HepG2 (cell line): ENCODE measurements at regions not wholly inside any gene's neighbourhood (a gene's known extent, or its start where the extent isn't known, plus 50 kb on each side); places are given as distances from the start of the nearest gene placed in this dataset.

Experiments used
- ATAC-seq: fragments of 200-7000 bp; cut with Tn5 transposase; 3 replicates; pipeline ENCODE4 v1.9.1; 2020; ENCODE audit warnings: mild to moderate bottlenecking, moderate library complexity
- BruUV-seq: library from RNA; stranded (reverse); fragments of 400-500 nt; replicated peaks from 2 replicates; lab custom pipeline; 2021; lab: Mats Ljungman, UMichigan
- CTCF ChIA-PET: fragments of 300-600 bp; formaldehyde crosslinking; extraction: SDS; loops from one replicate; lab custom pipeline; 2021; ENCODE audit warnings: low total read pairs, inconsistent platforms, low intra/inter-chr PET ratio; lab: Yijun Ruan, JAX
- POLR2A ChIA-PET: fragments of 350-600 bp; sonication (Branson Sonifier 250); formaldehyde crosslinking; loops from one replicate; lab custom pipeline; 2020; ENCODE audit warnings: antibody characterized with exemption, inconsistent platforms; lab: Yijun Ruan, JAX
- DNase-seq: peaks from one replicate; pipeline ENCODE4 v3.0.0-alpha.2; 2015; ENCODE audit warnings: low spot score
- FAIRE-seq: peaks from 3 replicates; lab custom pipeline; 2011; peaks lifted over from hg19 to GRCh38; lab: Jason Lieb, UNC
- H2AFZ ChIP-seq: one replicate; pipeline ENCODE4 v1.6.1; 2011; ENCODE audit warnings: low read length, inconsistent platforms
- H3K27ac ChIP-seq: fragments of 300-600 bp; 3 replicates; pipeline ENCODE4 v1.8.0; 2011; ENCODE audit warnings: mixed run types, mild to moderate bottlenecking, mixed read lengths, low read length, inconsistent platforms; ENCODE audit not compliant: insufficient read depth; ENCODE audit errors: extremely low read length
- H3K27me3 ChIP-seq, 2 experiments: fragments of 200-600 bp in 1 of 2; 2 replicates in 1 of 2; 3 replicates in 1 of 2; pipeline versions ENCODE4 v1.6.0 to v1.8.0; 2011; ENCODE audit warnings: low read length in 2 of 2, mild to moderate bottlenecking in 2 of 2, moderate library complexity in 2 of 2, inconsistent platforms in 1 of 2; ENCODE audit not compliant: insufficient read depth in 2 of 2, control insufficient read depth in 1 of 2
- H3K36me3 ChIP-seq, 2 experiments: fragments of 200-600 bp in 1 of 2; replicated peaks in 1 of 2; 2 replicates in 1 of 2; 3 replicates in 1 of 2; pipeline versions ENCODE4 v1.5.1 to v1.8.0; 2011; ENCODE audit warnings: low read length in 2 of 2, inconsistent platforms in 1 of 2; ENCODE audit not compliant: insufficient read depth in 2 of 2, control insufficient read depth in 1 of 2
- H3K4me1 ChIP-seq: 2 replicates; pipeline ENCODE4 v1.5.1; 2012; ENCODE audit warnings: low read length, inconsistent platforms; ENCODE audit not compliant: insufficient read depth
- H3K4me2 ChIP-seq: 2 replicates; pipeline ENCODE4 v1.6.0; 2011; ENCODE audit warnings: low read depth, low read length, inconsistent platforms
- H3K4me3 ChIP-seq, 3 experiments: fragments of 200-600 bp in 1 of 3; sonication (generic), shearing (Covaris generic) in 1 of 3; replicated peaks in 1 of 3; 2 replicates each; pipeline ENCODE4 v1.5.1; 2011 to 2016; ENCODE audit warnings: low read length in 3 of 3, inconsistent platforms in 2 of 3, low read depth in 2 of 3, mild to moderate bottlenecking in 2 of 3, control low read depth in 1 of 3, mixed read lengths in 1 of 3; ENCODE audit not compliant: insufficient read depth in 1 of 3
- H3K79me2 ChIP-seq: one replicate; pipeline ENCODE4 v1.6.1; 2011; ENCODE audit warnings: low read length, inconsistent platforms; ENCODE audit not compliant: insufficient read depth
- H3K9ac ChIP-seq: 2 replicates; pipeline ENCODE4 v1.6.0; 2011; ENCODE audit warnings: mild to moderate bottlenecking, low read depth, low read length, inconsistent platforms; ENCODE audit not compliant: insufficient read depth
- H3K9me3 ChIP-seq: 2 replicates; pipeline ENCODE4 v1.5.1; 2012; ENCODE audit warnings: mild to moderate bottlenecking, low read length
- H4K20me1 ChIP-seq: 2 replicates; pipeline ENCODE4 v1.6.0; 2011; ENCODE audit warnings: inconsistent platforms, mild to moderate bottlenecking, low read length, moderate library complexity; ENCODE audit not compliant: insufficient read depth
- CCDC6 ChIP-seq: sonication (generic); formaldehyde crosslinking; IDR thresholded peaks from 2 replicates; pipeline ENCODE4 v1.8.1; 2022; ENCODE audit warnings: mild to moderate bottlenecking, missing genetic modification reagents, moderate library complexity
- CREM ChIP-seq, 2 experiments: sonication (generic) in 1 of 2; formaldehyde crosslinking in 1 of 2; IDR thresholded peaks; 2 replicates each; pipeline versions ENCODE4 v1.4.0 to v1.6.1; 2016 to 2020; ENCODE audit warnings: antibody characterized with exemption in 1 of 2, mild to moderate bottlenecking in 1 of 2, missing genetic modification reagents in 1 of 2
- EED ChIP-seq: sonication (generic); formaldehyde crosslinking; IDR thresholded peaks from 2 replicates; pipeline ENCODE4 v1.5.0; 2020; ENCODE audit warnings: mild to moderate bottlenecking, missing genetic modification reagents
- KDM4B ChIP-seq: sonication (generic); formaldehyde crosslinking; IDR thresholded peaks from 2 replicates; pipeline ENCODE4 v1.4.0; 2020; ENCODE audit warnings: missing genetic modification reagents
- MXI1 ChIP-seq: IDR thresholded peaks from 3 replicates; pipeline ENCODE4 v1.6.1; 2012; ENCODE audit warnings: low read depth, low read length, inconsistent platforms, borderline replicate concordance
- PHF8 ChIP-seq: sonication (generic); formaldehyde crosslinking; IDR thresholded peaks from 2 replicates; pipeline ENCODE4 v1.5.0; 2020; ENCODE audit warnings: missing genetic modification reagents
- SMARCE1 ChIP-seq: fragments of 450-650 bp; IDR thresholded peaks from 2 replicates; pipeline ENCODE4 v1.6.1; 2017; ENCODE audit warnings: borderline replicate concordance
- SOX6 ChIP-seq, 2 experiments: fragments of 450-650 bp in 1 of 2; sonication (generic) in 1 of 2; formaldehyde crosslinking in 1 of 2; IDR thresholded peaks; 2 replicates each; pipeline versions ENCODE4 v1.4.0 to v1.6.1; 2017 to 2020; ENCODE audit warnings: antibody characterized with exemption in 1 of 2, mild to moderate bottlenecking in 1 of 2, missing genetic modification reagents in 1 of 2
- YY1 ChIP-seq: IDR thresholded peaks from 2 replicates; pipeline ENCODE4 v1.6.1; 2011; ENCODE audit warnings: low read length, low read depth, moderate library complexity, mild to moderate bottlenecking; ENCODE audit not compliant: insufficient read depth, insufficient replicate concordance
- ZKSCAN5 ChIP-seq: sonication (generic); formaldehyde crosslinking; IDR thresholded peaks from 2 replicates; pipeline ENCODE4 v1.5.1; 2020; ENCODE audit warnings: mild to moderate bottlenecking, missing genetic modification reagents
- ZNF138 ChIP-seq: sonication (generic); formaldehyde crosslinking; IDR thresholded peaks from 2 replicates; pipeline ENCODE4 v1.5.0; 2020; ENCODE audit warnings: mild to moderate bottlenecking, low read depth, missing genetic modification reagents
- ZNF20 ChIP-seq: sonication (generic); formaldehyde crosslinking; IDR thresholded peaks from 2 replicates; pipeline ENCODE4 v1.4.0; 2020; ENCODE audit warnings: mild to moderate bottlenecking, moderate library complexity, missing genetic modification reagents
- ZNF3 ChIP-seq: IDR thresholded peaks from 2 replicates; pipeline ENCODE4 v1.7.0; 2017; ENCODE audit warnings: inconsistent platforms
- ZNF382 ChIP-seq: sonication (generic); formaldehyde crosslinking; IDR thresholded peaks from 2 replicates; pipeline ENCODE4 v1.5.0; 2020; ENCODE audit warnings: missing genetic modification reagents, mild to moderate bottlenecking, borderline replicate concordance
- ZNF549 ChIP-seq: sonication (generic); formaldehyde crosslinking; IDR thresholded peaks from 2 replicates; pipeline ENCODE4 v1.5.0; 2020; ENCODE audit warnings: missing genetic modification reagents
- WGBS: methylation state at CpG from one replicate; pipeline ENCODE4 v1.1.6; 2017; ENCODE audit warnings: low lambda C conversion rate; 5-methylcytosine and 5-hydroxymethylcytosine counted together
- in situ Hi-C: cut with HindIII; loops from 2 replicates; pipeline ENCODE4 v1.10.0; 2017; ENCODE audit warnings: low pct_unique_long_range_greater_than_20kb; ENCODE audit not compliant: extremely low pct_ligation_motif_present
- intact Hi-C: fragments of 100-400 bp; cut with micrococcal nuclease; formaldehyde crosslinking; loops from one replicate; pipeline ENCODE4 v1.10.0; 2022; ENCODE audit not compliant: unreplicated experiment
- TF ChIP-seq, protein P1 (sequence below): sonication (generic); formaldehyde crosslinking; IDR thresholded peaks from 2 replicates; pipeline ENCODE4 v1.5.0; 2020; ENCODE audit warnings: missing genetic modification reagents, mild to moderate bottlenecking, borderline replicate concordance

DNA sequence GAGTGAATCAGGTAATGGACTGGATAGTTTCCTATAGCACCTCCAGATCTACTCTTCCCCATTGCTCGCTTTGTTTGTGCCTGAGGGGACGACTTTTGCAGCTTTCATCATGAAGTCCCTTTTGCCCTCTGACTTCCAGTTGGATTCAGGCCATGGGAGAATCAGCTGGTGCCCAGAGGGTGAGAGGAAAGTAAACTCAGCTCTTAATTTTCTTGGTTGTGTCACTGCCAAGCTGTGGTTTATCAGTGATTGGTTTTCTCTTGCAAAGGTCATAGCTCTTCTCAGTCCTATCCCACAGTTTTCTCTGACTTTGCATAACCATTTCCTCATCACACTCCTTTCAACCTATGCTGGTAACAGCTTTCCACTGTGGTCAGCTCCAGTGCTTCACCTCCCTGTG lies 200.1 kb downstream of the KCNJ2 start:
- no peak for TF ChIP-seq SMARCE1
- TF ChIP-seq, protein P1, sequence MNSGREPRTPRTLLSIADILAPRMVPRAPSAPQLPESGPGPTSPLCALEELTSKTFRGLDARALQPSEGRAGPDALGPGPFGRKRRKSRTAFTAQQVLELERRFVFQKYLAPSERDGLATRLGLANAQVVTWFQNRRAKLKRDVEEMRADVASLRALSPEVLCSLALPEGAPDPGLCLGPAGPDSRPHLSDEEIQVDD (CRISPR knock-in tag), result no peak
- TF ChIP-seq CCDC6 (CRISPR knock-in tag), result no peak
- TF ChIP-seq YY1, result no peak
- TF ChIP-seq SOX6 (IDR thresholded peaks at IDR 0.05), result no peak
- no peak for TF ChIP-seq SOX6 (CRISPR knock-in tag; IDR thresholded peaks at IDR 0.05)
- TF ChIP-seq MXI1, result no peak
- no peak for TF ChIP-seq ZNF3
- no peak for TF ChIP-seq PHF8
- TF ChIP-seq ZNF20 (CRISPR knock-in tag), result no peak
- TF ChIP-seq ZNF138 (CRISPR knock-in tag), result no peak
- no peak for TF ChIP-seq EED (CRISPR knock-in tag)
- no peak for TF ChIP-seq ZNF549 (CRISPR knock-in tag)
- no peak for TF ChIP-seq KDM4B (CRISPR knock-in tag)
- no peak for TF ChIP-seq CREM (IDR thresholded peaks at IDR 0.05)
- no peak for TF ChIP-seq CREM (CRISPR knock-in tag; IDR thresholded peaks at IDR 0.05)
- no peak for TF ChIP-seq ZNF382 (CRISPR knock-in tag)
- no peak for TF ChIP-seq ZKSCAN5 (CRISPR knock-in tag)
- DNase-seq (no peak), ATAC-seq (no peak), FAIRE-seq (no peak)
- H3K79me2 ChIP-seq, result no peaks in the 10 kb centered on the region
- H3K27me3 ChIP-seq, result no peaks in the 10 kb centered on the region
- H3K9ac ChIP-seq, result no peak overlapping the region
- H3K4me1 ChIP-seq, result no peaks in the 10 kb centered on the region
- in situ Hi-C loops (no loop called here), intact Hi-C loops (no loop called here)
- peaks cover 89% of the 10 kb centered on the region for H3K9me3 ChIP-seq
- 0% methylated on average over 2 of the region's 2 CpGs for WGBS
- POLR2A ChIA-PET, result no interaction called here
- BruUV-seq, result no TSS peak
- H3K36me3 ChIP-seq, result no peaks in the 10 kb centered on the region
- no peak overlapping the region for H3K27ac ChIP-seq
- H3K4me2 ChIP-seq, result no peak overlapping the region
- CTCF ChIA-PET, result no interaction called here
- no peak overlapping the region for H3K4me3 ChIP-seq
- no peaks in the 10 kb centered on the region for H4K20me1 ChIP-seq
- no peak overlapping the region for H2AFZ ChIP-seq
